ENCODE measurements at regions not wholly inside any gene's neighbourhood (a gene's known extent, or its start where the extent isn't known, plus 50 kb on each side); places are given as distances from the start of the nearest gene placed in this dataset.

DNA sequence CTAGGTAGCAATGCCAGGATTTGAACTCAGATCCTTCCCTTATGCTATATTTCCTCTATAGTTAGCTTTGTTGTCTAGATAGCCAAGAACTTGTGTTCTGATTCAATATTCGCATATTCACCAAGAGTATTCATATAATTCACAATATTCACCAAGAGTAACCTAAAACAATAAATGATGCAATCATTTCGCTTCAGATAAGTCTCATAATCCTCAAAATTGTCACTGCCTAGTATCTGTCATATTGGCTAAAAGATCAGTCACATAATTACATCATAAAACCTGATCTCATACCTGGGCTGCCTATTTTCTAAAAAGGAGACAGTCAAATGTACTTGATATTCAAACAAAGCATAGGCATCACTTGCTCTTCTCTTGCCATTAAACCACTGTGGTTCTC lies 199.7 kb upstream of the CPEB2 start:
- TF ChIP-seq RXRA (IDR thresholded peaks at IDR 0.05; ENCODE audit: borderline replicate concordance, low read depth) (no peak), NRF1 (IDR thresholded peaks at IDR 0.05; ENCODE audit: low read depth, low read length) (no peak), EZH2phosphoT487 (IDR thresholded peaks at IDR 0.05; ENCODE audit: borderline replicate concordance, low read depth) (no peak), TEAD4 (IDR thresholded peaks at IDR 0.05; ENCODE audit: borderline replicate concordance, insufficient read depth) (no peak), RFX5 (IDR thresholded peaks at IDR 0.05; ENCODE audit: low read length) (no peak), TAF1 (IDR thresholded peaks at IDR 0.05; ENCODE audit: borderline replicate concordance, low read depth, low read length) (no peak)
- TF ChIP-seq, protein P1, sequence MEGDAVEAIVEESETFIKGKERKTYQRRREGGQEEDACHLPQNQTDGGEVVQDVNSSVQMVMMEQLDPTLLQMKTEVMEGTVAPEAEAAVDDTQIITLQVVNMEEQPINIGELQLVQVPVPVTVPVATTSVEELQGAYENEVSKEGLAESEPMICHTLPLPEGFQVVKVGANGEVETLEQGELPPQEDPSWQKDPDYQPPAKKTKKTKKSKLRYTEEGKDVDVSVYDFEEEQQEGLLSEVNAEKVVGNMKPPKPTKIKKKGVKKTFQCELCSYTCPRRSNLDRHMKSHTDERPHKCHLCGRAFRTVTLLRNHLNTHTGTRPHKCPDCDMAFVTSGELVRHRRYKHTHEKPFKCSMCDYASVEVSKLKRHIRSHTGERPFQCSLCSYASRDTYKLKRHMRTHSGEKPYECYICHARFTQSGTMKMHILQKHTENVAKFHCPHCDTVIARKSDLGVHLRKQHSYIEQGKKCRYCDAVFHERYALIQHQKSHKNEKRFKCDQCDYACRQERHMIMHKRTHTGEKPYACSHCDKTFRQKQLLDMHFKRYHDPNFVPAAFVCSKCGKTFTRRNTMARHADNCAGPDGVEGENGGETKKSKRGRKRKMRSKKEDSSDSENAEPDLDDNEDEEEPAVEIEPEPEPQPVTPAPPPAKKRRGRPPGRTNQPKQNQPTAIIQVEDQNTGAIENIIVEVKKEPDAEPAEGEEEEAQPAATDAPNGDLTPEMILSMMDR (IDR thresholded peaks at IDR 0.05) = no peak

Measured in SK-N-SH (cell line).